Thyroid gland (tissue), 4 donors: ENCODE measurements at regions not wholly inside any gene's neighbourhood (a gene's known extent, or its start where the extent isn't known, plus 50 kb on each side); places are given as distances from the start of the nearest gene placed in this dataset.

Experiments used
- CTCF ChIP-seq, 6 experiments: fragments of 200-600 bp in 3 of 6; fragments of 450-650 bp in 3 of 6; sonication (generic) in 3 of 6; IDR thresholded peaks; one replicate each; pipeline ENCODE4 v1.5.1; 2016 to 2019; ENCODE audit warnings: antibody characterized with exemption in 6 of 6, mild to moderate bottlenecking in 2 of 6, inconsistent platforms in 1 of 6, moderate library complexity in 1 of 6
- POLR2A ChIP-seq, 2 donors: fragments of 450-650 bp; IDR thresholded peaks; one replicate each; pipeline ENCODE4 v1.6.1; 2017; ENCODE audit warnings: antibody characterized with exemption in 2 of 2, mild to moderate bottlenecking in 2 of 2, moderate library complexity in 1 of 2

GRCh38 chr1:244347942-244348341 is 103.8 kb downstream of the ADSS2 start:
- no peak for TF ChIP-seq CTCF (IDR thresholded peaks at IDR 0.05)
- no peak for TF ChIP-seq POLR2A (IDR thresholded peaks at IDR 0.05)
